Stimulated activated CD4-positive, alpha-beta T cell treated with anti-CD3 and anti-CD28 coated beads, Interleukin-4, amount 100 ng/mL, for 24 hours (primary cell): ENCODE measurements at regions not wholly inside any gene's neighbourhood (a gene's known extent, or its start where the extent isn't known, plus 50 kb on each side); places are given as distances from the start of the nearest gene placed in this dataset.
A peak's percentile ranks its signal among the peaks of the same experiment; 100 is the strongest.
"Not testable (repeated sequence)": the region's sequence is repeated elsewhere in the genome, so short reads cannot be mapped to it uniquely, and the experiment has no call there.

Experiments used
- DNase-seq: peaks from one replicate; pipeline ENCODE4 v3.0.0-alpha.2; 2020

GRCh38 chr12:89870413-89871184 is 162.0 kb upstream of the ATP2B1 start:
- DNase-seq = no peak

DNA sequence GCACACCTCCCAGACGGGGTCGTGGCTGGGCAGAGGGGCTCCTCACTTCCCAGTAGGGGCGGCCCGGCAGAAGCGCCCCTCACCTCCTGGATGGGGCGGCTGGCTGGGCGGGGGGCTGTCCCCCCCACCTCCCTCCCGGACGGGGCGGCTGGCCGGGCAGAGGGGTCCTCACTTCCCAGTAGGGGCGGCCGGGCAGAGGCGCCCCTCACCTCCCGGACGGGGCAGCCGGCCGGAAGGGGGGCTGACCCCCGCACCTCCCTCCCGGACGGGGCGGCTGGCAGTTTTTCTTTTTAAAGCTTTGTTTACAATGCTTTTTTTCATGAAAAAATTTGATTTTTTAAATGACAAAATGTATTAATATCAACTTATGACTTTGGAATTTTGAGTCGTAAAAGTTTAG is 159.0 kb upstream of the ATP2B1 start:
- not testable (repeated sequence) for DNase-seq

DNA sequence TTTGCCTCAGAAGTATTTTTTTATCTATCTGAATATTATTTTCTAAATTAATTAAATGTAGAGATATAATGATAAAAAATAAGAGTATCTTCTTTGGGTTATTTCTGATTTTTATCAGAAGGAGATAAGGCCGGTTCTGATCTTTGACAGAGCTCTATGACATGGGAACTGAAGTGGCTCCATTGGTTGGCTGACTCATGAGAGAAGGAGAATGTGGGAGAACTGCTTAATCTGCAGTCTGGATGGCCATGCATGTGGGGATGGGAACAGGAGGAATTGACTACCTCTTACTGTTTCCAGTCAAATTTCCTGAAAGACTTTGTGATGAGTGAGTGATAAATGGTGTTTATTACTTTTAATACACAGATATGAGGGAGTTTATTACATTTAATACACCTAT is 155.8 kb upstream of the ATP2B1 start:
- DNase-seq = no peak

- no peak for DNase-seq
These were observed 155.3 kb upstream of the ATP2B1 start for GRCh38 chr12:89863968-89864367.

- peak; percentile 68 for DNase-seq
These were observed 154.9 kb upstream of the ATP2B1 start for GRCh38 chr12:89863493-89863938.

- DNase-seq = peak; percentile 44
These were observed 154.1 kb upstream of the ATP2B1 start for GRCh38 chr12:89862511-89863445.

GRCh38 chr12:89861086-89861485 is 152.4 kb upstream of the ATP2B1 start:
- DNase-seq = peak; percentile 28

DNA sequence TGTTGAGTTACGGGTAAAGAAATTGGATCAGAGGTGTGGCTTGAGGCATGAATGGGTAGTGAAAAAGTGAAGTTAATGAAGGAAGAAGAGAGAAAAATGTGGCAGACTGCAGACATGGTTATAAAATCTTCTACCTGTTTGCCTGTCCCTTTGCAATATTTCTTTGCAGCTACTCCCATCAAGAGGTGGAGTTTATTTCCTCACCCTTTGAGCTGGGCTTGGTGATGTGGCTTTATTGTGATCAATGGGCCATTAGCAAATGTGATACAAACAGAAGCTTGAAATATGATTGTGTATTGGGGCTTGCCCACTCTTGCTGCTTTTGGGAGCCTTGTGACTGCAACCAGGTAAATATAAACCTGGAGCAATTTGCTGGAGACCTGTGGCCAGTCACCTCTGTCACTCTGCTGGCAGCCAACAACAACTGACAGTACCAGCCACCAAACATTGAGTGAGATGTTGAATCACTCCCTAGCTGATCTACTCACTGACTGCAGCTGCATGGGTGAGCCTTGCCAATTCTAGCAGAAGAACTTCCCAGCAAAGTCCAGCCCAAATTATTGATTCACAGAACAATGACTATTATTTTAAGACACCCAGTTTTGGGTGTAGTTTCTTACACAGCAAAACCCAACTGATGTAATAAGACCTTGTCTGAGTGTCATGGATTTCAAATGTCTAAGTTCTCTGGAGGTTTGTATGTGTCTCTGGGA is 151.0 kb upstream of the ATP2B1 start:
- no peak for DNase-seq

- no peak for DNase-seq
These were observed 150.1 kb upstream of the ATP2B1 start for GRCh38 chr12:89858718-89859117.

GRCh38 chr12:89857652-89858274 is 149.1 kb upstream of the ATP2B1 start:
- DNase-seq = no peak

DNA sequence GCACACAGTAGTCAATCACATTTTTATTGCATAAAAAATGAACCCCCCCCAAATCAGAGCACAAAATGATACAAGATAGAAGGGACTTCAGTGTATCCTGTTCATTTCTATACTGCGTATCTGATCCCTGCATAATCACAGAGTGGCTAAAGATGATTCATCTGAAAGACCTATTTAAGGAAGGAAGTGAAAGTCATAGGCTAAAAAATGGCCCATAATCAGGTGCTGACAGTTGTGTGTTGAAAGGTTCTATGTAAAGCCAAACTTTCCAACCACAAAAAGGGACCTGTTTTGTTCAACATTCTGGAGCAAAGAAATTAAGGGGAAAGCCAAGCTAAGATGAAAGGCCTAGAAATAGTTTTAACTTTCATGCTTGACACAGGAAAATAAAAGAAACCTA is 147.8 kb upstream of the ATP2B1 start:
- no peak for DNase-seq

- DNase-seq = no peak
These were observed 140.1 kb upstream of the ATP2B1 start for GRCh38 chr12:89848732-89849131.

DNA sequence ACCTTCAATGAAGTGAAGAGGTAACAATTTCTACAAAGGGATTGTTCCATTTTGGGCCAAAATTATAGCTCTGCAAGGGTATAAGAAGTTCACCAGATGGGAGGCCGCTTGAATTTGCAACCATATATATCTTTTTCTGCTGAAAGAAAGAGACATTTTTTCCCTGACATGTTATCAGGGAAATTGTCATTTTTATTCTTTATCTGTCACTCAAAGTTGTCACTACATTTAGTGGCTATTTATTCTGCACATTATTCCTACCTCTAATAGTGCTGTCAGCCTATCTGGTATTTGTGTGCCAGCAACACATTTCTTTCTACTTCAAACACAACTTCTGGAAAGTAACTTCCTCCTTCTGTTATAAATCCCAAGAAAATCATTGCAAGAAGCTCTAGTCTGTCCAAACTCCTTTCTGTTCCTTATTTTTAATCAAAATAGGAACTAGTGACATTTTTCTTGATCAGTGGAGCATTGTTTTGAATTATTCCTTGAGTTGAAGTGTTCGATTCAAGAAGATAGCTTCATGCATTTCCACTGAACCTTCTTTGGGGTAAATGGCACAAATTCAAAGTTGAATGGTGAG is 137.9 kb upstream of the ATP2B1 start:
- no peak for DNase-seq

DNA sequence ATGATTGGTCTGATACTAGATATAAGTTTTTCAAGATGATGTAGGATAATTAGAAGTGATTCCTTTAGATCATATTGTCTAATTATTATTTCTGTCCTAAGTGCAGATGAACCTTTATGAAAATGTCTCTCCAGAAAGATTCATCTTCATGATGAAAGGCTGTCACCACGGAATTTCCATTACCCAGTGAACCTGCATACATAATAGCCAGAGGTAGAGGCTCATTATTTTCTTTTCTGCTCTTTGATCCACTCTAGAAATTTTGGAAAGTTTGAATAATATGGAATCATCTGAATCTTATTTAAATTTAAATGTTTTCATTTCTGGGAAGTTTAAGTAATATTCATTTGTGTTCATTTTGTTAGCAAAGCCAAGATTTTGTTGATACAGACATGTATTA is 137.1 kb upstream of the ATP2B1 start:
- no peak for DNase-seq

DNA sequence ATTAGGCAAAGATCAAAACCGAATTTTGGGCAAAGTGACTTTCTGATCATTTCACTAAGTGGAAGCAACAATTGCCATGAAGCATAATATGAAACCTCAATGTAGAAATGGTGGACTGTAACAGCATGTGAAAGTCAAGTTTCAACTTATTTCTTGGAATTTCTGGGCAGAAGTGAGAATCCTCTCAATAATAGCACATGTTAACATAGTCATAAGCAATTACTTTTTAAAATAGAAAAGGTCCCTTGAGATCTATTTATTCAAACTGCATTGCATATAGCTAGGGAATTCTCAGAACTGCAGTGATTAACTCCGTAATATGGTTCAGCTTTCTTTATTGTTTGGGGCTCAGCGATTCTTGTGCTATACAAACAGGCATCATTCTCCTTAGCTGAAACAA is 136.7 kb upstream of the ATP2B1 start:
- DNase-seq = no peak

DNA sequence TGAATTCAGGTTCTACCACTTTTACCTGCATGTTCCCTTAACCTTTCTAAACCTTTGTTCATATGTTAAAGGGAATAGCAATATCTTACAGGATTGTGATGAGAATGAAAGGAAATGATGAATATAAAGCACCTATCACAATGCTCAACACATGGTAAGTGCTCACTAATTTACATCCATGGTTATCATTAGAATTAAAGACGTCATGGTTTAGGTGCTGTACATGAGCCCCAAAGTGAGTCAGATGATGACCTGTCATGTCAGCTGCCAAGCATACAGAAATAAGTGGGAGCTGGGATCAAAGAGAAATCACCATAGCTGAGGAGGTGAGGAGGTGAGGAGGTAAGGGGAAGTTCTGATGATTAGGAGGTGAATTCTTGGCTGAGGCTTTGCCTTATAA is 135.9 kb upstream of the ATP2B1 start:
- no peak for DNase-seq

GRCh38 chr12:89840162-89840922 is 131.7 kb upstream of the ATP2B1 start:
- DNase-seq = no peak

DNA sequence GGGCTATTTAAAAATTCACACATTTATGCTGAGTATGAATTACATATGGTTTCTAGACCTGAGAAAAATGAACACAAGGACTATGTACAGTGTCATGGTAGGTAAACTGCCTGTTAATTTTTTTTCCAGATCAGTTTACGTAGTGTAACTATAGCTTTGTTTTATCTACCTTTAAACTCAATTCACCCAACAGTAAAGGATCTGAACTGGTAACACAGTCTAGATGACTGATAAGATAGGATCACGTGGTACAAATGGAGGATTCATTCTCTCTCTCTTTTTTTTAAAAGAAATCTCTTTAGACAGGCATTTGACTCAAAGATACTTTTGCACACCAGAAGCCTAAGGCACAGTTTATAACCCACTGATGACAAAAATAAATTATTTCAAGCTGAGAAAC is 130.8 kb upstream of the ATP2B1 start:
- DNase-seq = no peak

- DNase-seq = no peak
These were observed 130.2 kb upstream of the ATP2B1 start for GRCh38 chr12:89838833-89839232.

DNA sequence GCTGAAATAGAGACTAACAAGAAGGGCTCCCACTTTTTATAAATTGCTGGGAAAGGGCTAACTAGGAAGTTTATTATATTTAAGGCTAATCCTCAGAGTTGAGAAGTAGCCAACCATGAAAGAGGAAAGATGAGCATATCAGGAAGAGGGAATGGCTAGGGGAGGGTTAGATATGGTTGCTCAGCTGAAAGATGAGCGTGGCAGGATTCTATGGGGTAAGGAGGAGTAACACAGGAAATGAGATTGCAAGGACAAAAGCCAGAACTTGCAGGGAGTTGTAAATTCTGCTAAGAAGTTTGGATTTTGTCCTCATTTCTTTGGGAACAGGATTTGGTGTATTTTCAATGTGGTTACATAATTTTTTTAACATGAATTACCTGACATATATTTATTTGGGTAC is 127.4 kb upstream of the ATP2B1 start:
- DNase-seq = no peak

GRCh38 chr12:89834676-89835075 is 126.0 kb upstream of the ATP2B1 start:
- DNase-seq = no peak
